ENCODE measurements at regions not wholly inside any gene's neighbourhood (a gene's known extent, or its start where the extent isn't known, plus 50 kb on each side); places are given as distances from the start of the nearest gene placed in this dataset.

DNA sequence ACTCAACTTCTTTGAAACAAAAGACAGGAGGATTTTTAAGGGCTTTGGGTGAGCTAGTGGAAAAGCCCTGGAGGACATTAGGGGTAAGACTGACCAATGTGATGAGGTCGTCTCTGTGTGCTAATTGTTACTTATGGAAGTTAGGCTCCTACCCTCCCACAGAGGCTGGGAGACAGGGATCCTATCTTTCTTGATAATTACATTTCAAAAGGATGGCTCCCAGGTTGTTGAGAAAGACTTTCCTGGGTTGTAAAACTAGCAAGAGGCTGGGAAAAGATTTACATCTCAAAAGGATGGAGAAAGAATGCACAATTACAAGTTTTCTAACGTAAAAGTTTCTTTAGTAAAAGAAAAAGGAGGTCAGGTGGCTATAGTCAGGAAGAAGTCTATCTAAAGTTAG is 605.8 kb upstream of the GOT2 start:
- no peak for TF ChIP-seq EZH2phosphoT487 (IDR thresholded peaks at IDR 0.05; ENCODE audit: low read depth, severe bottlenecking, unreplicated experiment)
- TF ChIP-seq, protein P1, sequence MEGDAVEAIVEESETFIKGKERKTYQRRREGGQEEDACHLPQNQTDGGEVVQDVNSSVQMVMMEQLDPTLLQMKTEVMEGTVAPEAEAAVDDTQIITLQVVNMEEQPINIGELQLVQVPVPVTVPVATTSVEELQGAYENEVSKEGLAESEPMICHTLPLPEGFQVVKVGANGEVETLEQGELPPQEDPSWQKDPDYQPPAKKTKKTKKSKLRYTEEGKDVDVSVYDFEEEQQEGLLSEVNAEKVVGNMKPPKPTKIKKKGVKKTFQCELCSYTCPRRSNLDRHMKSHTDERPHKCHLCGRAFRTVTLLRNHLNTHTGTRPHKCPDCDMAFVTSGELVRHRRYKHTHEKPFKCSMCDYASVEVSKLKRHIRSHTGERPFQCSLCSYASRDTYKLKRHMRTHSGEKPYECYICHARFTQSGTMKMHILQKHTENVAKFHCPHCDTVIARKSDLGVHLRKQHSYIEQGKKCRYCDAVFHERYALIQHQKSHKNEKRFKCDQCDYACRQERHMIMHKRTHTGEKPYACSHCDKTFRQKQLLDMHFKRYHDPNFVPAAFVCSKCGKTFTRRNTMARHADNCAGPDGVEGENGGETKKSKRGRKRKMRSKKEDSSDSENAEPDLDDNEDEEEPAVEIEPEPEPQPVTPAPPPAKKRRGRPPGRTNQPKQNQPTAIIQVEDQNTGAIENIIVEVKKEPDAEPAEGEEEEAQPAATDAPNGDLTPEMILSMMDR (IDR thresholded peaks at IDR 0.05; ENCODE audit: poor library complexity): no peak

All from hepatocyte (in vitro differentiated cells).